ENCODE measurements at regions not wholly inside any gene's neighbourhood (a gene's known extent, or its start where the extent isn't known, plus 50 kb on each side); places are given as distances from the start of the nearest gene placed in this dataset.

GRCh38 chr6:140475086-140475485 is 1100.6 kb upstream of the CITED2 start:
- TF ChIP-seq CTCF (conservative IDR thresholded peaks at IDR 0.05; ENCODE audit: low read depth, low read length) = no peak
- no peak overlapping the region for H3K4me3 ChIP-seq (ENCODE audit: low read length)
- DNase-seq (ENCODE audit: low read depth) = no peak

DNA sequence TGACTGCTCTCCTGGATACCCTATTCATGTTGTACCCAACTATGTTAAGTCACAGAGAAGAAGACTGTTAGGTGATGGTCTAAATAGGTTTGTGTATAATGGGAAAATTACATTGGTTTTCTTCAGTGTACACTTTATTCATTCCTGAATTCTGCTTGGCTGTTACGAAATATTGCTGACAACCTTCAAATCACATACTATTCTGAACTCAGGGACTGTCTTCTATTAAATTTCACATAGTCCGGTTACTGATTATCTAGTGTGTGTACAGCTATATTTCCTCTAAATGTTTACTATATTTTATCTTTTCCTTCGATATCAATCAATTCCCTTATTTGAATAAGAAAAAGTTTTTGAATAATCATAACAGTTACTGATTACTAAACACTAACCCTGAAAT is 1090.3 kb upstream of the CITED2 start:
- TF ChIP-seq CTCF (conservative IDR thresholded peaks at IDR 0.05; ENCODE audit: low read depth, low read length) = no peak
- no peak overlapping the region for H3K4me3 ChIP-seq (ENCODE audit: low read length)
- DNase-seq (ENCODE audit: low read depth) = no peak

- no peak for TF ChIP-seq CTCF (conservative IDR thresholded peaks at IDR 0.05; ENCODE audit: low read depth, low read length)
- DNase-seq (ENCODE audit: low read depth) = no peak
- no peak overlapping the region for H3K4me3 ChIP-seq (ENCODE audit: low read length)
These were observed 1088.9 kb upstream of the CITED2 start for GRCh38 chr6:140463312-140463710.

DNA sequence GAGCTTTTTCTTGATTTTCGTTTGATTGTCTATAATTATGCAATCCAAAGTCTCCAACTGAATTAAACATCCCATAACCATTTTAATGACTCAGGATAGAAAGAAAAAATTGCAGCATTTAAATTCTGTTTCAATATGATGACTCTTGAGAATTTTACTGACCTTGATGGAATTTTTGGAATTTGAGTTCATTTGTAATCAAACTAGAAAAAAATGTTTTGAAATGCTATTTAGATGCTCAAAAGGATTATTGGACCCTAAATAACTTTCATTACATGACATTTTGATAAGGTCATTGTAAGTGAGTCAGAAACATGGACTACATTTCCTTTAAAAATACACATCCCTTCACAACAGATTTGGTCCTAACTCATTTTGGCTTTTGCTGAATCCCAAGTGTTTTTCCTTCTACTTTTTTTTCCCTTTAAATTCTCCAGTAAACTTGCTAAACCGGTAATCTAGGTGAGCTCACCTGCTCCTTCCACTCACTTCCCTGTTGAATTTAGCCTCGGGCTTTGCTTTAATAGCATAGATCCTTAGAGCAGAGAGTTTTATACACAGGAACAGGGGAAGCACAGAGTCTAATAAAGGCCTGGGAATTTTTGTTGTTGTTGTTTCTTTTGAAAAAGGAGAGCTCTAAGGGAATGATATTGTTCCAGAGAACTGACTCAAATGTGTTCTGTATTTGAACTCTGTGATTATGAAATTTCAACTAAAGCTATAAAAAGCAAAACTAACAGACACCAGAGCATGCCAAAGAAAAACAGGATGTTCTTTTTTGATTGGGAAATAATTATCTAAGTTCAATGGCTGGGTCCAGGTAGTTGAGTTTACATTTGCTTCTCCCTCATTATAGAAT is 1088.2 kb upstream of the CITED2 start:
- no peak for DNase-seq (ENCODE audit: low read depth)

DNA sequence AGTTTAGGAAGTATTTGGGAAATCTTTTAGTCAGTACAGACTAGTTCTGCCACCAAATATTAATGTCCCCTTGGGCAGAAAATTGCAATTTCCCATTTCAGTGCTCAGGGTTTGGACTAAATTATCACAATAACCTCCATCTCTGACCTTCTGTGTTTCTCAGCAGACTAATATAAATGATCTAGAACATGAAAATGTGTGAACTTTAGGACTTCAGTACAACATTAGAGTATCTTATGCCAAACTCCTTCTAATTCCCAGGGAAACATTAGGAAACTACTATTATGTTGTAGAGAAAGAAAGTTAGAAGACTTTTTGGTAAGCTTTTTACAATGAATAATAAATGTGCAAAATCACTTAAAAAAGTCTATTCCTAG is 1087.6 kb upstream of the CITED2 start:
- no peak overlapping the region for H3K4me3 ChIP-seq (ENCODE audit: low read length)
- DNase-seq (ENCODE audit: low read depth) = no peak
- no peak for TF ChIP-seq CTCF (conservative IDR thresholded peaks at IDR 0.05; ENCODE audit: low read depth, low read length)

More for the DNA sequence above, 1088.2 kb upstream of the CITED2 start:
- no peak overlapping the region for H3K4me3 ChIP-seq (ENCODE audit: low read length)
- no peak for TF ChIP-seq CTCF (conservative IDR thresholded peaks at IDR 0.05; ENCODE audit: low read depth, low read length)

DNA sequence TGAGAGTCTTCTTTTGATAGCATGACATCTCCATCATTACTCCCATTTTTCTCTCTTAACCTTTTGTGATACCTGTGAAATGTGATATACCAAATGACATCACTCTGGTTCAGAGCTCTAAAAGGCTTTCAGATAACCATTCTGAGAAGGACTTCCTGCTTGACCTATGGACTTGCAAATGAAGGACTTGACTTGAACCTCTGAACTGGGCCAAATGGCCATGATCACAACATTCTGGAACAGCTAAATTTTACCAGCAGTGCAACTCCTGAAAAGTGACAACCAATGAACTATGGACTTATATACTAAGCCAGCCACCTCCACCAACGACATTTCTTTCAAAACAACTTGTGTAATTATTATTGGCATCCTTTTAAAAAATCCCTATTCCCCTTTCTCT is 1085.8 kb upstream of the CITED2 start:
- no peak for DNase-seq (ENCODE audit: low read depth)
- H3K4me3 ChIP-seq (ENCODE audit: low read length) = no peak overlapping the region
- no peak for TF ChIP-seq CTCF (conservative IDR thresholded peaks at IDR 0.05; ENCODE audit: low read depth, low read length)

GRCh38 chr6:140459209-140459608 is 1084.8 kb upstream of the CITED2 start:
- H3K4me3 ChIP-seq (ENCODE audit: low read length) = no peak overlapping the region
- DNase-seq (ENCODE audit: low read depth) = no peak
- no peak for TF ChIP-seq CTCF (conservative IDR thresholded peaks at IDR 0.05; ENCODE audit: low read depth, low read length)
